ENCODE measurements at regions not wholly inside any gene's neighbourhood (a gene's known extent, or its start where the extent isn't known, plus 50 kb on each side); places are given as distances from the start of the nearest gene placed in this dataset.

DNA sequence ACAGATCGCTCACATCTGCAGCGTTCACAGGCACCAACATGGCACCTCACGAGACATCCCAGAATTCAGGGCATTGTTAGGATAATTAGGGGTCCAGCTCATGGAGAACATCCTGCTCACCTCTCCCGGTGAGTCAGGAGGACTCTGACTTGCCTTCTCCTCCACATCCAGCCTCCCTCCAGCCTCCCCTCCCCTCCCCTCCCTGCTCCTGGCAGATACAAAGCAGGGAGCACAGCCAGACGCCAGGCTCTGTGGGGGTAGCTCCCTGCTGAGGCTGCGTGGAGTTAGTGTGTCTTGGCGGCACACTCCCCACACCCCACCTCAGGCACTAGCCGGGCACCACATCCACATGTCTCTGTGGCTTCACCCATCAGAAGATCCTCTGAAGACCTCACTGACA is 320.6 kb downstream of the CXCL12 start:
- TF ChIP-seq SP1 (IDR thresholded peaks at IDR 0.05; ENCODE audit: low read depth) (no peak), SIN3A (IDR thresholded peaks at IDR 0.05; ENCODE audit: low read depth) (no peak), POLR2A (IDR thresholded peaks at IDR 0.05; ENCODE audit: borderline replicate concordance, extremely low read depth, insufficient read depth, insufficient read length) (no peak)
- TF ChIP-seq, protein P1, sequence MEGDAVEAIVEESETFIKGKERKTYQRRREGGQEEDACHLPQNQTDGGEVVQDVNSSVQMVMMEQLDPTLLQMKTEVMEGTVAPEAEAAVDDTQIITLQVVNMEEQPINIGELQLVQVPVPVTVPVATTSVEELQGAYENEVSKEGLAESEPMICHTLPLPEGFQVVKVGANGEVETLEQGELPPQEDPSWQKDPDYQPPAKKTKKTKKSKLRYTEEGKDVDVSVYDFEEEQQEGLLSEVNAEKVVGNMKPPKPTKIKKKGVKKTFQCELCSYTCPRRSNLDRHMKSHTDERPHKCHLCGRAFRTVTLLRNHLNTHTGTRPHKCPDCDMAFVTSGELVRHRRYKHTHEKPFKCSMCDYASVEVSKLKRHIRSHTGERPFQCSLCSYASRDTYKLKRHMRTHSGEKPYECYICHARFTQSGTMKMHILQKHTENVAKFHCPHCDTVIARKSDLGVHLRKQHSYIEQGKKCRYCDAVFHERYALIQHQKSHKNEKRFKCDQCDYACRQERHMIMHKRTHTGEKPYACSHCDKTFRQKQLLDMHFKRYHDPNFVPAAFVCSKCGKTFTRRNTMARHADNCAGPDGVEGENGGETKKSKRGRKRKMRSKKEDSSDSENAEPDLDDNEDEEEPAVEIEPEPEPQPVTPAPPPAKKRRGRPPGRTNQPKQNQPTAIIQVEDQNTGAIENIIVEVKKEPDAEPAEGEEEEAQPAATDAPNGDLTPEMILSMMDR (IDR thresholded peaks at IDR 0.05 in 2 of 3, conservative IDR thresholded peaks at IDR 0.05 in 1 of 3; ENCODE audit: borderline replicate concordance in 1 of 3, insufficient read depth in 1 of 3, low read depth in 2 of 3, low read length in 2 of 3), result no peak

All from HCT116 (cell line).